GM23248 (cell line): ENCODE measurements at regions not wholly inside any gene's neighbourhood (a gene's known extent, or its start where the extent isn't known, plus 50 kb on each side); places are given as distances from the start of the nearest gene placed in this dataset.
"Not testable (repeated sequence)": the region's sequence is repeated elsewhere in the genome, so short reads cannot be mapped to it uniquely, and the experiment has no call there.

Source experiments
- EZH2 ChIP-seq: fragments of 200-600 bp; sonication (generic); IDR thresholded peaks from 2 replicates; pipeline ENCODE4 v1.6.1; 2018; ENCODE audit warnings: antibody characterized with exemption, mild to moderate bottlenecking; ENCODE audit not compliant: insufficient read depth, poor library complexity, severe bottlenecking
- EZH2phosphoT487 ChIP-seq: fragments of 200-600 bp; sonication (generic); IDR thresholded peaks from 2 replicates; pipeline ENCODE4 v1.6.1; 2018; ENCODE audit warnings: antibody characterized with exemption, moderate library complexity, mild to moderate bottlenecking, low read depth; ENCODE audit not compliant: insufficient read depth

DNA sequence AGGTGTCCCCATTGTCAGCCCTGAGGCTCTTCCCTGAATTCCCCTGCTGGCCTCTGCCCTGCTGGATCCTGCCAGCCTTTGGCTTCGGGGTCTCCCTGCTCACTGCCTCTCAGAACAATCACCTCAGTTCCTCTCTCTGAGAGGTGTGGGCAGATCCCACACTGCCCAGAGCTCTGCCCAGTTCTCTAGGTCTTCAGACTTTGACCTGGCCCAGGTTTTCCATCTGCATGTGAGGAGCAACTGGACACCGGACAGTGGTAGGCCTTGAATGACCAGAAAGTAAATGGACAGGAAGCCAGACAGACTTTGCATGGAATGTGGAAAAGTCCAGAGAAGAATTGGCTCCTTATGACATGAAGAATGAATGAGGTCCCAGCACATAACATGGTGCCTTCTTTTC lies 111.8 kb downstream of the FOXD4L6 start:
- TF ChIP-seq EZH2, EZH2phosphoT487: not testable (repeated sequence)
